GM19467 (cell line): ENCODE measurements at regions not wholly inside any gene's neighbourhood (a gene's known extent, or its start where the extent isn't known, plus 50 kb on each side); places are given as distances from the start of the nearest gene placed in this dataset.
"Not testable (repeated sequence)": the region's sequence is repeated elsewhere in the genome, so short reads cannot be mapped to it uniquely, and the experiment has no call there.

Experiments
- ATAC-seq: cut with Tn5 transposase; IDR thresholded peaks from one replicate; pipeline ENCODE4 v1.9.1; 2021; ENCODE audit warnings: mild to moderate bottlenecking, moderate library complexity; ENCODE audit not compliant: unreplicated experiment

- ATAC-seq, result no peak
Observed at GRCh38 chr12:127595506-127595905, 671.5 kb upstream of the TMEM132C start.

GRCh38 chr12:127596891-127597290 lies 670.1 kb upstream of the TMEM132C start:
- no peak for ATAC-seq

- ATAC-seq, result no peak
Observed at GRCh38 chr12:127599436-127599835, 667.5 kb upstream of the TMEM132C start.

GRCh38 chr12:127600211-127600610 lies 666.8 kb upstream of the TMEM132C start:
- no peak for ATAC-seq

- ATAC-seq, result no peak
Observed at GRCh38 chr12:127606476-127607015, 660.4 kb upstream of the TMEM132C start.

- no peak for ATAC-seq
Observed at GRCh38 chr12:127607146-127607725, 659.7 kb upstream of the TMEM132C start.

GRCh38 chr12:127608359-127608758 lies 658.6 kb upstream of the TMEM132C start:
- ATAC-seq, result not testable (repeated sequence)

- no peak for ATAC-seq
Observed at GRCh38 chr12:127613056-127613455, 653.9 kb upstream of the TMEM132C start.

GRCh38 chr12:127619869-127620734 lies 646.9 kb upstream of the TMEM132C start:
- no peak for ATAC-seq

GRCh38 chr12:127620735-127621355 lies 646.1 kb upstream of the TMEM132C start:
- ATAC-seq, result no peak

- no peak for ATAC-seq
Observed at GRCh38 chr12:127621366-127621765, 645.6 kb upstream of the TMEM132C start.

- ATAC-seq, result no peak
Observed at GRCh38 chr12:127623362-127623761, 643.6 kb upstream of the TMEM132C start.

- no peak for ATAC-seq
Observed at GRCh38 chr12:127625176-127625771, 641.7 kb upstream of the TMEM132C start.

GRCh38 chr12:127628645-127629044 lies 638.3 kb upstream of the TMEM132C start:
- no peak for ATAC-seq

GRCh38 chr12:127629066-127629820 lies 637.7 kb upstream of the TMEM132C start:
- ATAC-seq, result no peak

- no peak for ATAC-seq
Observed at GRCh38 chr12:127632461-127632860, 634.5 kb upstream of the TMEM132C start.

GRCh38 chr12:127635838-127636237 lies 631.1 kb upstream of the TMEM132C start:
- no peak for ATAC-seq

GRCh38 chr12:127636882-127637281 lies 630.1 kb upstream of the TMEM132C start:
- ATAC-seq, result no peak

- no peak for ATAC-seq
Observed at GRCh38 chr12:127640181-127640886, 626.6 kb upstream of the TMEM132C start.

GRCh38 chr12:127642208-127642607 lies 624.8 kb upstream of the TMEM132C start:
- ATAC-seq, result no peak
